DMS79 (cell line): ENCODE measurements at regions not wholly inside any gene's neighbourhood (a gene's known extent, or its start where the extent isn't known, plus 50 kb on each side); places are given as distances from the start of the nearest gene placed in this dataset.
"Not testable (repeated sequence)": the region's sequence is repeated elsewhere in the genome, so short reads cannot be mapped to it uniquely, and the experiment has no call there.

Experiments used
- DNase-seq: peaks from one replicate; lab custom pipeline; 2025; lab: John Stamatoyannopoulos, UW

GRCh38 chr5:102154791-102155605, 141.1 kb downstream of the SLCO4C1 start:
- not testable (repeated sequence) for DNase-seq

GRCh38 chr5:102154291-102154690, 141.8 kb downstream of the SLCO4C1 start:
- no peak for DNase-seq

- DNase-seq: no peak
Observed at GRCh38 chr5:102153003-102153759, 142.9 kb downstream of the SLCO4C1 start.

- DNase-seq: no peak
Observed at GRCh38 chr5:102139029-102139428, 157.1 kb downstream of the SLCO4C1 start.

- no peak for DNase-seq
Observed at GRCh38 chr5:102138243-102138653, 157.8 kb downstream of the SLCO4C1 start.

- DNase-seq: no peak
Observed at GRCh38 chr5:102130890-102131289, 165.2 kb downstream of the SLCO4C1 start.

- DNase-seq: no peak
Observed at GRCh38 chr5:102130386-102130785, 165.7 kb downstream of the SLCO4C1 start.

- DNase-seq: no peak
Observed at GRCh38 chr5:102119252-102119651, 176.8 kb downstream of the SLCO4C1 start.

- DNase-seq: no peak
Observed at GRCh38 chr5:102115736-102116135, 180.3 kb downstream of the SLCO4C1 start.

- no peak for DNase-seq
Observed at GRCh38 chr5:102114525-102115069, 181.5 kb downstream of the SLCO4C1 start.

GRCh38 chr5:102107865-102108264, 188.2 kb downstream of the SLCO4C1 start:
- no peak for DNase-seq

- no peak for DNase-seq
Observed at GRCh38 chr5:102106599-102106998, 189.5 kb downstream of the SLCO4C1 start.

- no peak for DNase-seq
Observed at GRCh38 chr5:102099766-102100331, 196.2 kb downstream of the SLCO4C1 start.

GRCh38 chr5:102099083-102099482, 197.0 kb downstream of the SLCO4C1 start:
- not testable (repeated sequence) for DNase-seq

- DNase-seq: not testable (repeated sequence)
Observed at GRCh38 chr5:102098606-102099005, 197.5 kb downstream of the SLCO4C1 start.

- DNase-seq: no peak
Observed at GRCh38 chr5:102090770-102091169, 205.3 kb downstream of the SLCO4C1 start.

GRCh38 chr5:102089883-102090282, 206.2 kb downstream of the SLCO4C1 start:
- DNase-seq: no peak

- DNase-seq: no peak
Observed at GRCh38 chr5:102087906-102088305, 208.2 kb downstream of the SLCO4C1 start.

GRCh38 chr5:102080288-102080687, 215.8 kb downstream of the SLCO4C1 start:
- no peak for DNase-seq

GRCh38 chr5:102077920-102078319, 218.2 kb downstream of the SLCO4C1 start:
- no peak for DNase-seq

- DNase-seq: no peak
Observed at GRCh38 chr5:102069974-102070373, 226.1 kb downstream of the SLCO4C1 start.

GRCh38 chr5:102068870-102069269, 227.2 kb downstream of the SLCO4C1 start:
- DNase-seq: no peak

GRCh38 chr5:102049517-102049916, 246.6 kb downstream of the SLCO4C1 start:
- no peak for DNase-seq
